AG20443 (cell line): ENCODE measurements at regions not wholly inside any gene's neighbourhood (a gene's known extent, or its start where the extent isn't known, plus 50 kb on each side); places are given as distances from the start of the nearest gene placed in this dataset.
A peak's percentile ranks its signal among the peaks of the same experiment; 100 is the strongest.

Source experiments
- DNase-seq: peaks from one replicate; pipeline ENCODE4 v3.0.0; 2012; ENCODE audit warnings: low spot score, mixed read lengths

- no peak for DNase-seq
Observed at GRCh38 chr3:31349001-31349748, 183.6 kb upstream of the STT3B start.

- DNase-seq, result no peak
Observed at GRCh38 chr3:31350307-31350706, 182.4 kb upstream of the STT3B start.

GRCh38 chr3:31352331-31352730 lies 180.4 kb upstream of the STT3B start:
- DNase-seq, result no peak

- no peak for DNase-seq
Observed at GRCh38 chr3:31353166-31353565, 179.6 kb upstream of the STT3B start.

- no peak for DNase-seq
Observed at GRCh38 chr3:31354373-31354772, 178.4 kb upstream of the STT3B start.

- no peak for DNase-seq
Observed at GRCh38 chr3:31355807-31356206, 176.9 kb upstream of the STT3B start.

GRCh38 chr3:31356941-31357340 lies 175.8 kb upstream of the STT3B start:
- no peak for DNase-seq

GRCh38 chr3:31357451-31357850 lies 175.3 kb upstream of the STT3B start:
- no peak for DNase-seq

- no peak for DNase-seq
Observed at GRCh38 chr3:31358473-31359070, 174.2 kb upstream of the STT3B start.

- DNase-seq, result peak; percentile 70
Observed at GRCh38 chr3:31361371-31362273, 171.1 kb upstream of the STT3B start.

GRCh38 chr3:31364188-31364587 lies 168.5 kb upstream of the STT3B start:
- no peak for DNase-seq

- peak; percentile 45 for DNase-seq
Observed at GRCh38 chr3:31364711-31365110, 168.0 kb upstream of the STT3B start.

- DNase-seq, result no peak
Observed at GRCh38 chr3:31367518-31367917, 165.2 kb upstream of the STT3B start.

GRCh38 chr3:31369637-31370379 lies 162.9 kb upstream of the STT3B start:
- DNase-seq, result no peak

- DNase-seq, result no peak
Observed at GRCh38 chr3:31370380-31370666, 162.4 kb upstream of the STT3B start.

- DNase-seq, result no peak
Observed at GRCh38 chr3:31370681-31371080, 162.0 kb upstream of the STT3B start.

GRCh38 chr3:31371484-31372177 lies 161.1 kb upstream of the STT3B start:
- DNase-seq, result no peak

- no peak for DNase-seq
Observed at GRCh38 chr3:31373681-31374080, 159.0 kb upstream of the STT3B start.

- peak; percentile 48 for DNase-seq
Observed at GRCh38 chr3:31377045-31377642, 155.6 kb upstream of the STT3B start.

GRCh38 chr3:31378231-31378630 lies 154.5 kb upstream of the STT3B start:
- no peak for DNase-seq

- DNase-seq, result no peak
Observed at GRCh38 chr3:31379598-31379997, 153.1 kb upstream of the STT3B start.
